ENCODE measurements at regions not wholly inside any gene's neighbourhood (a gene's known extent, or its start where the extent isn't known, plus 50 kb on each side); places are given as distances from the start of the nearest gene placed in this dataset.
"Not testable (repeated sequence)": the region's sequence is repeated elsewhere in the genome, so short reads cannot be mapped to it uniquely, and the experiment has no call there.

GRCh38 chr6:887583-888235 lies 194.8 kb upstream of the EXOC2 start:
- WGBS, 2 donors = 87 to 90% methylated on average over 33 to 34 of the region's 35 CpGs
- no peaks in the 10 kb centered on the region for H3K9me3 ChIP-seq
- H3K4me3 ChIP-seq = no peak overlapping the region
- no peak for TF ChIP-seq CTCF (IDR thresholded peaks at IDR 0.05)
- no peak for TF ChIP-seq EP300 (IDR thresholded peaks at IDR 0.05)
- TF ChIP-seq POLR2A (IDR thresholded peaks at IDR 0.05) = no peak
- no peak overlapping the region for H3K27ac ChIP-seq
- no peaks in the 10 kb centered on the region for H3K4me1 ChIP-seq
- DNase-seq (ENCODE audit: low spot score in 2 of 2) = no peak
- H3K36me3 ChIP-seq = no peaks in the 10 kb centered on the region
- H3K27me3 ChIP-seq = no peaks in the 10 kb centered on the region

DNA sequence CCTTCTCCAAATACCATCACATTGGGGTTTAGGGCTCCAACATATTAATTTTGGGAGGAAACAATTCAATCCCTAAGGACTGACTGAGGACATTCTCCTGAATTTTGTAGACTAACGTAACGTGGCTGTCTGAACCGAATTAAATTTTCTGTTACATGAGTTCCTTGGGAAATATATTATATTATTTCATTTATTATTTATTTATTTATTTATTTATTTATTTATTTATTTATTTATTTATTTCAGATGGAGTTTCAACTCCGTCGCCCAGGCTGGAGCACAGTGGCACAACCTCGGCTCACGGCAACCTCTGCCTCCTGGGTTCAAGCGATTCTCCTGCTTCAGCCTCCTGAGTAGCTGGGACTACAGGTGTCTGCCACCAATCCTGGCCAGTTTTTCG lies 193.2 kb upstream of the EXOC2 start:
- not testable (repeated sequence) for H3K4me3 ChIP-seq; DNase-seq (ENCODE audit: low spot score in 2 of 2); H3K9me3 ChIP-seq; H3K36me3 ChIP-seq; H3K27ac ChIP-seq; H3K4me1 ChIP-seq; H3K27me3 ChIP-seq
- WGBS, 2 donors = 90 to 93% methylated on average over 9 of the region's 9 CpGs

- 73 to 77% methylated on average over 7 of the region's 7 CpGs for WGBS, 2 donors
- H3K4me1 ChIP-seq = no peaks in the 10 kb centered on the region
Observed at GRCh38 chr6:885051-885590, 192.2 kb upstream of the EXOC2 start.

GRCh38 chr6:884570-884969 lies 191.6 kb upstream of the EXOC2 start:
- H3K27ac ChIP-seq = no peak overlapping the region
- DNase-seq (ENCODE audit: low spot score in 2 of 2) = no peak
- no peaks in the 10 kb centered on the region for H3K27me3 ChIP-seq
- 68 to 78% methylated on average over 2 of the region's 2 CpGs for WGBS, 2 donors
- no peak overlapping the region for H3K4me3 ChIP-seq
- no peaks in the 10 kb centered on the region for H3K9me3 ChIP-seq
- H3K36me3 ChIP-seq = no peaks in the 10 kb centered on the region
- H3K4me1 ChIP-seq = no peaks in the 10 kb centered on the region
- TF ChIP-seq POLR2A (IDR thresholded peaks at IDR 0.05) = no peak
- TF ChIP-seq CTCF (IDR thresholded peaks at IDR 0.05) = no peak
- no peak for TF ChIP-seq EP300 (IDR thresholded peaks at IDR 0.05)

More at GRCh38 chr6:885051-885590, 192.2 kb upstream of the EXOC2 start:
- H3K27ac ChIP-seq = no peak overlapping the region
- H3K36me3 ChIP-seq = no peaks in the 10 kb centered on the region
- H3K4me3 ChIP-seq = no peak overlapping the region
- no peak for DNase-seq (ENCODE audit: low spot score in 2 of 2)
- no peaks in the 10 kb centered on the region for H3K27me3 ChIP-seq
- no peak for TF ChIP-seq POLR2A (IDR thresholded peaks at IDR 0.05)
- no peak for TF ChIP-seq CTCF (IDR thresholded peaks at IDR 0.05)
- TF ChIP-seq EP300 (IDR thresholded peaks at IDR 0.05) = no peak
- H3K9me3 ChIP-seq = no peaks in the 10 kb centered on the region

- H3K27ac ChIP-seq = no peak overlapping the region
- no peak for DNase-seq (ENCODE audit: low spot score in 2 of 2)
Observed at GRCh38 chr6:882084-882598, 189.2 kb upstream of the EXOC2 start.

More at GRCh38 chr6:882084-882598, 189.2 kb upstream of the EXOC2 start:
- TF ChIP-seq CTCF (IDR thresholded peaks at IDR 0.05) = no peak
- no peak for TF ChIP-seq POLR2A (IDR thresholded peaks at IDR 0.05)
- TF ChIP-seq EP300 (IDR thresholded peaks at IDR 0.05) = no peak
- WGBS, 2 donors = 73 to 76% methylated on average over 11 of the region's 11 CpGs
- H3K4me3 ChIP-seq = no peak overlapping the region
- no peaks in the 10 kb centered on the region for H3K9me3 ChIP-seq
- H3K27me3 ChIP-seq = no peaks in the 10 kb centered on the region
- H3K36me3 ChIP-seq = no peaks in the 10 kb centered on the region
- no peaks in the 10 kb centered on the region for H3K4me1 ChIP-seq

Data from tibial nerve (tissue), 4 donors.